ENCODE measurements at regions not wholly inside any gene's neighbourhood (a gene's known extent, or its start where the extent isn't known, plus 50 kb on each side); places are given as distances from the start of the nearest gene placed in this dataset.

- TF ChIP-seq, protein P1, sequence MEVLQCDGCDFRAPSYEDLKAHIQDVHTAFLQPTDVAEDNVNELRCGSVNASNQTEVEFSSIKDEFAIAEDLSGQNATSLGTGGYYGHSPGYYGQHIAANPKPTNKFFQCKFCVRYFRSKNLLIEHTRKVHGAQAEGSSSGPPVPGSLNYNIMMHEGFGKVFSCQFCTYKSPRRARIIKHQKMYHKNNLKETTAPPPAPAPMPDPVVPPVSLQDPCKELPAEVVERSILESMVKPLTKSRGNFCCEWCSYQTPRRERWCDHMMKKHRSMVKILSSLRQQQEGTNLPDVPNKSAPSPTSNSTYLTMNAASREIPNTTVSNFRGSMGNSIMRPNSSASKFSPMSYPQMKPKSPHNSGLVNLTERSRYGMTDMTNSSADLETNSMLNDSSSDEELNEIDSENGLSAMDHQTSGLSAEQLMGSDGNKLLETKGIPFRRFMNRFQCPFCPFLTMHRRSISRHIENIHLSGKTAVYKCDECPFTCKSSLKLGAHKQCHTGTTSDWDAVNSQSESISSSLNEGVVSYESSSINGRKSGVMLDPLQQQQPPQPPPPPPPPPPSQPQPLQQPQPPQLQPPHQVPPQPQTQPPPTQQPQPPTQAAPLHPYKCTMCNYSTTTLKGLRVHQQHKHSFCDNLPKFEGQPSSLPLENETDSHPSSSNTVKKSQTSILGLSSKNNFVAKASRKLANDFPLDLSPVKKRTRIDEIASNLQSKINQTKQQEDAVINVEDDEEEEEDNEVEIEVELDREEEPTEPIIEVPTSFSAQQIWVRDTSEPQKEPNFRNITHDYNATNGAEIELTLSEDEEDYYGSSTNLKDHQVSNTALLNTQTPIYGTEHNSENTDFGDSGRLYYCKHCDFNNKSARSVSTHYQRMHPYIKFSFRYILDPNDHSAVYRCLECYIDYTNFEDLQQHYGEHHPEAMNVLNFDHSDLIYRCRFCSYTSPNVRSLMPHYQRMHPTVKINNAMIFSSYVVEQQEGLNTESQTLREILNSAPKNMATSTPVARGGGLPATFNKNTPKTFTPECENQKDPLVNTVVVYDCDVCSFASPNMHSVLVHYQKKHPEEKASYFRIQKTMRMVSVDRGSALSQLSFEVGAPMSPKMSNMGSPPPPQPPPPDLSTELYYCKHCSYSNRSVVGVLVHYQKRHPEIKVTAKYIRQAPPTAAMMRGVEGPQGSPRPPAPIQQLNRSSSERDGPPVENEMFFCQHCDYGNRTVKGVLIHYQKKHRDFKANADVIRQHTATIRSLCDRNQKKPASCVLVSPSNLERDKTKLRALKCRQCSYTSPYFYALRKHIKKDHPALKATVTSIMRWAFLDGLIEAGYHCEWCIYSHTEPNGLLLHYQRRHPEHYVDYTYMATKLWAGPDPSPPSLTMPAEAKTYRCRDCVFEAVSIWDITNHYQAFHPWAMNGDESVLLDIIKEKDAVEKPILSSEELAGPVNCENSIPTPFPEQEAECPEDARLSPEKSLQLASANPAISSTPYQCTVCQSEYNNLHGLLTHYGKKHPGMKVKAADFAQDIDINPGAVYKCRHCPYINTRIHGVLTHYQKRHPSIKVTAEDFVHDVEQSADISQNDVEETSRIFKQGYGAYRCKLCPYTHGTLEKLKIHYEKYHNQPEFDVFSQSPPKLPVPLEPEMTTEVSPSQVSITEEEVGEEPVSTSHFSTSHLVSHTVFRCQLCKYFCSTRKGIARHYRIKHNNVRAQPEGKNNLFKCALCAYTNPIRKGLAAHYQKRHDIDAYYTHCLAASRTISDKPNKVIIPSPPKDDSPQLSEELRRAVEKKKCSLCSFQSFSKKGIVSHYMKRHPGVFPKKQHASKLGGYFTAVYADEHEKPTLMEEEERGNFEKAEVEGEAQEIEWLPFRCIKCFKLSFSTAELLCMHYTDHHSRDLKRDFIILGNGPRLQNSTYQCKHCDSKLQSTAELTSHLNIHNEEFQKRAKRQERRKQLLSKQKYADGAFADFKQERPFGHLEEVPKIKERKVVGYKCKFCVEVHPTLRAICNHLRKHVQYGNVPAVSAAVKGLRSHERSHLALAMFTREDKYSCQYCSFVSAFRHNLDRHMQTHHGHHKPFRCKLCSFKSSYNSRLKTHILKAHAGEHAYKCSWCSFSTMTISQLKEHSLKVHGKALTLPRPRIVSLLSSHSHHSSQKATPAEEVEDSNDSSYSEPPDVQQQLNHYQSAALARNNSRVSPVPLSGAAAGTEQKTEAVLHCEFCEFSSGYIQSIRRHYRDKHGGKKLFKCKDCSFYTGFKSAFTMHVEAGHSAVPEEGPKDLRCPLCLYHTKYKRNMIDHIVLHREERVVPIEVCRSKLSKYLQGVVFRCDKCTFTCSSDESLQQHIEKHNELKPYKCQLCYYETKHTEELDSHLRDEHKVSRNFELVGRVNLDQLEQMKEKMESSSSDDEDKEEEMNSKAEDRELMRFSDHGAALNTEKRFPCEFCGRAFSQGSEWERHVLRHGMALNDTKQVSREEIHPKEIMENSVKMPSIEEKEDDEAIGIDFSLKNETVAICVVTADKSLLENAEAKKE (CRISPR knock-in tag; IDR thresholded peaks at IDR 0.05) = no peak
- TF ChIP-seq CREB1 (CRISPR knock-in tag; IDR thresholded peaks at IDR 0.05; ENCODE audit: low read depth) = no peak
- TF ChIP-seq NANOG (IDR thresholded peaks at IDR 0.05; ENCODE audit: borderline replicate concordance) = no peak
- TF ChIP-seq EZH2 (IDR thresholded peaks at IDR 0.05; ENCODE audit: low read depth, unreplicated experiment) = no peak
- no peak for TF ChIP-seq ZNF114 (CRISPR knock-in tag; IDR thresholded peaks at IDR 0.05)
- TF ChIP-seq, protein P2, sequence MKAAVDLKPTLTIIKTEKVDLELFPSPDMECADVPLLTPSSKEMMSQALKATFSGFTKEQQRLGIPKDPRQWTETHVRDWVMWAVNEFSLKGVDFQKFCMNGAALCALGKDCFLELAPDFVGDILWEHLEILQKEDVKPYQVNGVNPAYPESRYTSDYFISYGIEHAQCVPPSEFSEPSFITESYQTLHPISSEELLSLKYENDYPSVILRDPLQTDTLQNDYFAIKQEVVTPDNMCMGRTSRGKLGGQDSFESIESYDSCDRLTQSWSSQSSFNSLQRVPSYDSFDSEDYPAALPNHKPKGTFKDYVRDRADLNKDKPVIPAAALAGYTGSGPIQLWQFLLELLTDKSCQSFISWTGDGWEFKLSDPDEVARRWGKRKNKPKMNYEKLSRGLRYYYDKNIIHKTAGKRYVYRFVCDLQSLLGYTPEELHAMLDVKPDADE (IDR thresholded peaks at IDR 0.05) = no peak
- TF ChIP-seq JUNB (IDR thresholded peaks at IDR 0.05; ENCODE audit: unreplicated experiment) = no peak
- TF ChIP-seq ZNF331 (CRISPR knock-in tag; IDR thresholded peaks at IDR 0.05; ENCODE audit: low read depth) = no peak
- TF ChIP-seq STAT1 (IDR thresholded peaks at IDR 0.05; ENCODE audit: unreplicated experiment) = no peak
- TF ChIP-seq EZH2phosphoT487 (IDR thresholded peaks at IDR 0.05; ENCODE audit: unreplicated experiment) = no peak
Observed at GRCh38 chr1:89472253-89472652, 52.4 kb upstream of the LRRC8B start (continued).

Data from GM23338 (cell line).